Prostate gland (tissue), 2 donors: ENCODE measurements at regions not wholly inside any gene's neighbourhood (a gene's known extent, or its start where the extent isn't known, plus 50 kb on each side); places are given as distances from the start of the nearest gene placed in this dataset.

ENCODE experiments used
- POLR2A ChIP-seq: fragments of 450-650 bp; IDR thresholded peaks from one replicate; pipeline ENCODE4 v1.6.1; 2016; ENCODE audit warnings: antibody characterized with exemption, mild to moderate bottlenecking
- POLR2AphosphoS5 ChIP-seq: sonication (generic); formaldehyde crosslinking; IDR thresholded peaks from one replicate; pipeline ENCODE4 v1.6.1; 2017; ENCODE audit warnings: antibody characterized with exemption
- TF ChIP-seq, protein P1 (sequence below), 4 experiments: fragments of 200-600 bp in 2 of 4; fragments of 450-650 bp in 2 of 4; sonication (generic) in 2 of 4; IDR thresholded peaks; 1 replicate in 3 of 4; 2 replicates in 1 of 4; pipeline ENCODE4 v1.5.1; 2016 to 2019; ENCODE audit warnings: antibody characterized with exemption in 4 of 4, mild to moderate bottlenecking in 2 of 4, moderate library complexity in 2 of 4

DNA sequence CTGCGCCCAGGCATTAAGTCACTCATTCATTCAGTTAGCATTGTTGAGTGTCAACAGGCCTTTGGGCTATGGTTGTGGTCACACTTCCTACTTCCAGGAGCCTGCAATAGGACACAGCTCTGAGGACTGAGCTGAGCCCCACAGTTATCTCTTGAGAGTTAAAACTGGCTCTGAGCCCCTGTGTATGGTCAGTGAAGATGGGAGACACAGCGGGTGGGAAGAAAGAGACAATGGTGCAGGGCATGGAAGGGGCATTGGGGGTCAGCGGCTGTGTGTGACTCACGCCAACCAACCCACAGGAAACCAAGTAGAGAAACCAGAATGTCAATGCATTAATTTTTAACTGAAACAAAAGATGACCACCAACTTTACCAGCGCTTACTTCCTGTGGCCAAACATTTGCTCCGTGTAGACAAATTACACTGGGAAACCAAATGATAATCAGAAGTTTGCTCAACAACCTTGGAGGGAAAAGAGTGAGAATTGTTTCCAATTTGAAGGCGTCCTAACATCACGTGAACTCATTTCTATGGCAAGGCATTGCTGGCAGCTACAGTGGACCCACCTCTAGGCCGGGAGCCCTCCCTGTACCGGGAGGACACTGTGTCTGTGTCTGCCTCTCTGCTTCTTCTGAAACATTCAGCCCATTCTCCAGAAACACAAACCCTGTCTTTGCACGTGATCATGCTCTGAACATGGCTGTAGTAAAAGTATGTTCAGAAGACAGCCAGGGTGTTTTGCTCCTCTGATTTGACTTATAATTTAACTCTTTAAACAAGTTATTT, 212.0 kb upstream of the ID2 start:
- TF ChIP-seq, protein P1, sequence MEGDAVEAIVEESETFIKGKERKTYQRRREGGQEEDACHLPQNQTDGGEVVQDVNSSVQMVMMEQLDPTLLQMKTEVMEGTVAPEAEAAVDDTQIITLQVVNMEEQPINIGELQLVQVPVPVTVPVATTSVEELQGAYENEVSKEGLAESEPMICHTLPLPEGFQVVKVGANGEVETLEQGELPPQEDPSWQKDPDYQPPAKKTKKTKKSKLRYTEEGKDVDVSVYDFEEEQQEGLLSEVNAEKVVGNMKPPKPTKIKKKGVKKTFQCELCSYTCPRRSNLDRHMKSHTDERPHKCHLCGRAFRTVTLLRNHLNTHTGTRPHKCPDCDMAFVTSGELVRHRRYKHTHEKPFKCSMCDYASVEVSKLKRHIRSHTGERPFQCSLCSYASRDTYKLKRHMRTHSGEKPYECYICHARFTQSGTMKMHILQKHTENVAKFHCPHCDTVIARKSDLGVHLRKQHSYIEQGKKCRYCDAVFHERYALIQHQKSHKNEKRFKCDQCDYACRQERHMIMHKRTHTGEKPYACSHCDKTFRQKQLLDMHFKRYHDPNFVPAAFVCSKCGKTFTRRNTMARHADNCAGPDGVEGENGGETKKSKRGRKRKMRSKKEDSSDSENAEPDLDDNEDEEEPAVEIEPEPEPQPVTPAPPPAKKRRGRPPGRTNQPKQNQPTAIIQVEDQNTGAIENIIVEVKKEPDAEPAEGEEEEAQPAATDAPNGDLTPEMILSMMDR (IDR thresholded peaks at IDR 0.05), result no peak
- no peak for TF ChIP-seq POLR2AphosphoS5
- TF ChIP-seq POLR2A, result no peak
